HG02885 (cell line): ENCODE measurements at regions not wholly inside any gene's neighbourhood (a gene's known extent, or its start where the extent isn't known, plus 50 kb on each side); places are given as distances from the start of the nearest gene placed in this dataset.
"Not testable (repeated sequence)": the region's sequence is repeated elsewhere in the genome, so short reads cannot be mapped to it uniquely, and the experiment has no call there.

Experiments used
- ATAC-seq: cut with Tn5 transposase; IDR thresholded peaks from one replicate; pipeline ENCODE4 v1.9.1; 2021; ENCODE audit warnings: mild to moderate bottlenecking; ENCODE audit not compliant: unreplicated experiment, poor library complexity

DNA sequence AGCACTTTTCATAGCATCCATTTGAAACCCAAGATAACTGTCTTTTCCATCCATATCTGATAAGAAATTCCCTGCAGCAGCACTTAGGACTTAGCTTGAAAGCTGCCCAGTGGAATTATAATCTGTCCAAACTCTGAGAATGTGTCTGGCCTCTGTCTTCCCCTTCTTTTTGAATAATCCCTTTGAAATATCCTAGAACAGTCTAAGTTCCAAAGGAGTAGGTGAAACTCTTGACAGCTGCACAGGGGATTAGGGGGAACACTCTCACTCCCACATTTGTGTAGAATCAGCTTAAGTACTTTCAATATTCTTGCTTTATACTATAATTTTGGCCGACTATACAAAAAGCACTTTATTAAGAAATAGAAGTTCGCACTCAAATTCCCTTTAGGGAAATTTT is 157.7 kb downstream of the PAPSS1 start:
- ATAC-seq, result no peak

DNA sequence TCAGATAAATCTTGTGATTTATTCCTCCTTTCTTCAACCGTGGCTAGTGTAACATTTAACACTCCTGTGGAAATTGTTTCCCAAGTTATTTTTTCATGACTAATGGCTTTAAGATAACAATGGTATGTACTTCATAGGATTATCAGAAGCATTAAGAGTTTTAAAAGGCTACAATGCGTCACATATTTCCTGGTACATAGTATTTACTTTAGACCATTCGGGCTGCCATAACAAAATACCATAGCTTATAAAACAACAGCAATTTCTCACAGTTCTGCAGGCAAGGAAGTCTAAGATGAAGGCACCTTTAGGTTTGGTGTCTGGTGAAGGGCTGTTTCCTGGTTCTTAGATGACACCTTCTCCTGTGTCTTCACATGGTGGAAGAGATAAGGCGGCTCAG is 158.6 kb downstream of the PAPSS1 start:
- ATAC-seq, result no peak

DNA sequence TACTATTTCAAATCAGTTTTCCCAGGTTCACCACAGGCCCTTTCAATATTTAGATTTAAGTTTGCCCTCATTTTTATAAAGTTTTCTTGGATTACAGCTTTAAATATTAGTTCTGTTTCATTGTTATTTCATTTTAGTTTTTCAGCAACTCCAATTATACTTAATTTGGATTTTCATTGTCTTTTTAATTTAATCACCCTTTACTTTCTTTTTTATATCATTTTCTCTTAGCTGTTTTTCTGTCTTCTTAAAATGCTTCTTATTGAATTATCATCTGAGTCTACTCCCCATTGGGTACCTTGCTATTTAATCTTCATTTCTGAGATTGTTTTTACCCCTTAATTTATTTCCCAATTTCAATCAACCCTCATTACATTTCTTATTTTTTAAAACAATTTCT is 160.4 kb downstream of the PAPSS1 start:
- ATAC-seq, result no peak

DNA sequence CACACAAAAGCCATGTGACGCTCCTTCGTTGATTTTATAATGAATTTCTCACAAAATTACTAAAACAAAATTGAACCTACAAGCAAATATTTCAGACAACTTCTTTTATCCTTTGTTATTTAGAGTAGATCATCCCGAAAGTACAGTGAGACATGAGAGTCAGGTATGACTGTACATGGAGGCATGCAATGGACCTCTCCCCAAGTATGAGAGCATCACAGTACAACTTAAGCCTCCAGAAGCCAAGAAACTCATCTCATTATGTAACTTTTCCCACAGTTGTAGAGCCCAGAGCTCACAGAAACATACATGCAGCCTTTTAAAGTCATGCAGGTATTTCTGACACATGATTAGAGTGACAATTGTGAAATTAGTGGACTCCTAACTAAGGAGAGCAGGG is 167.7 kb downstream of the PAPSS1 start:
- no peak for ATAC-seq

DNA sequence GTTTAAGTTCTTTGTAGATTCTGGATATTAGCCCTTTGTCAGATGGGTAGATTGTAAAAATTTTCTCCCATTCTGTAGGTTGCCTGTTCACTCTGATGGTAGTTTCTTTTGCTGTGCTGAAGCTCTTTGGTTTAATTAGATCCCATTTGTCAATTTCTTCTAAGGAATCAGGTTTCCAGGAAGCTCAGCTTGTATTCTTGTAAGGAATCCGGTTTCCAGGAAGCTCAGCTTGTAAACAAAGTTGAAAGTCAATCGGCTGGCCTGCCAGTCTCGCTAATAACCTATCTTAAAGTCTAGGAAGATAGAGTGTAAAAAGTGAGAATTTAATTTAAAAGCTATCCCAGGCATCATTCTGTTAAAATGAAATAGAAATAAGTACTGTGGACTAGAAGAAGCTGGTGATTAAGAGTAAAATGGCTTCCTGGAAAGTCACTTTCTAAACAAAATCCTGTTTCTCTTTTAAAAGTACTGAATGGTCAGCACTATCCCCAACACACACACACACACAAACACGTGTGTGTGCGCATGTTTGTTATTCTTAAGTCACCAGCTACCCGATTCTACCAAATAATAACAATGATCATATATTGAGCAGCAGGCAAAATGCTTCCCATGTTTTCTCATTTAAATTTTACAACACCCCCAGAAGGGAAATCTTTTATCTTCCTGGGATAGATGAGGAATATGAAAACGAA is 171.7 kb downstream of the PAPSS1 start:
- no peak for ATAC-seq

DNA sequence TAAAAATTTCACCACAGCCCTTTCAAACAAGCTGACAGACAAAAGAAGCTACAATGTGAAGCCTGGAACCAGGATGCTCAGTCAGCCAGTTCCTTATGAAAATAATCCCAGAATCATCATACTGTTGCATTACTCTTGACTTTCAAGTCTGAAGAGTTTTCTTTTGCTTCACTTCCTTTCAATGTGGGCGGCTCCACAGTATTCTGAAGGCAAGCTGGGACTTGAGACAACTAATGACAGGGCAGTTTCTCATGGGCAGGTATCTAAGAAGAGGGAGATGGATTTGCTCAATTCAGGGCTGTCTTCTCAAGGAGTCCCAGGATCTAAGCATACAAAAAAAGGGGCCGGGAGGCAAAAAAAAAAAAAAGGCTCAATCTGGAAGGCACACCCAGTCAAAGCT is 173.4 kb downstream of the PAPSS1 start:
- no peak for ATAC-seq

DNA sequence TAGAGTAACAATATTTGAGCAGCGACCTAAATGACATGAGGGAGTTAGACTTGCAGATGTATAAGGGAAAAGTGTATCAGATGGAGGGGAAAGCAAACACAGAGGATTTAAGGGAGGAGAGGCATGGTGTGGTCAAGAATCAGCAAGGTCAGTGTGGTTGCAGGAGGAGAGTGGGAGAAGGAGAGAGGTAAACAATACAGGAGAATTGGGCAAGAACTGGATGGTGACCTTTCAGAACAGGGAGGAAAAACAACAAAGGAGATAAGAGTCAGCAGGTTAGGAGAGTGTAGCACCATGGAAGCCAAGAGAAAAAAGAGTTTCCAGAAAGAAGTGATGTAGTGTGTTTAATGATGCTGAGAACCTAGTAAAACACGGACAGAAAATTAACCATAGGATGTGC is 178.5 kb downstream of the PAPSS1 start:
- no peak for ATAC-seq

DNA sequence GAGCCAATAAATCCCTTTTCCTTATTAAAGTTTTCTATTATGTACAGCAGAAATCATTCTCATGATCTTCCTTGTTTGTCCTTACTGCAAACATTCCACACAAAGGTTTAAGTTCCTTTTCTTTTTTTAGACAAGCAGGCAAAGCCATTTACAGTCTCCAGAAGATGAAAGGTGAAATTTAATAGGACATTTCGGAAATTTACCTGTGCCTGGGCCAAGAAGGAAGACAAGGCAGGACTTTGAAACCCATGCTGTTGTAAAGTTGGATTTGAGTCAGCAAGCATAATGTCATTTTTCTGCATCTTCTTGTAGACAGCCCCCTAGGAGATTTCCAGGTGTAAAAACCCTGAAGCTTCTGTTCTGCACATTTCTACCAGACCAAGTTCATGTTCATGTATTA is 188.1 kb downstream of the PAPSS1 start:
- no peak for ATAC-seq

DNA sequence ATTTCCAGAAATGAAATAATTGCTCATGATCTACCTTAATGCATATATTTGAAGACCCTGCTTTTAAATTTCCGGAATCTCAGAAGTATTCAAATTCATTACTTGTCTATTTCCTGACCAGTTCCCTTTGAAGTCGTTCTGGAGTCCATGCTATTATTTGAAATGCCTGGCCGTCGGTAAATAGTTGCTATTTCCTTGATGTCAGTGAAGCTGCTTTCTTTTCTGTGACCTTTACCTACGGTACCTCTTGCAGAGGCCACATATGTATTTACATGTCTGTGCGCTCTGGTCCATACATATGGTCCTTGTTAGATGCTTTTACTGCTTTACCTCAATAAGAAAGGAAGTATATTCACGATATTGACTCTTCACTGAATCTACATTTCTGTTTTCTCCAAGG is 199.7 kb downstream of the PAPSS1 start:
- no peak for ATAC-seq

DNA sequence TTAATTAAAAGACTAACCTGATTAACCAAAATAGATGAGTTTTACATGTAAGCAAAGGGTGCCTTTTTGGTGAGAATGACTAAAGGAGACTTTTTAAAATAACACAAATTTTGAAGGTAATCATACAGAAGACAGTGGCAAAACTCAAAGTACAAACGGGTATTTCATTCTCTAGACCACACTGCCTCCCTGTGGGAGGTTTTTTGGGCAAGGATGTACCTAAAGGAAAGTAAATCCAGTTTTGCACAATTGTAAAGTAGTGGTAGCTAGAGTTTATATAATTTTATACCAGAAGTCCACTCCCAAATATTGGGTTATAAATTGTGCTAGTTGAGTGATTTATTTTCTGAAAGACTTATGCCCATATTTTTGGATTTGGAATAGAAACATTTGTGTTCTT is 201.0 kb downstream of the PAPSS1 start:
- no peak for ATAC-seq

DNA sequence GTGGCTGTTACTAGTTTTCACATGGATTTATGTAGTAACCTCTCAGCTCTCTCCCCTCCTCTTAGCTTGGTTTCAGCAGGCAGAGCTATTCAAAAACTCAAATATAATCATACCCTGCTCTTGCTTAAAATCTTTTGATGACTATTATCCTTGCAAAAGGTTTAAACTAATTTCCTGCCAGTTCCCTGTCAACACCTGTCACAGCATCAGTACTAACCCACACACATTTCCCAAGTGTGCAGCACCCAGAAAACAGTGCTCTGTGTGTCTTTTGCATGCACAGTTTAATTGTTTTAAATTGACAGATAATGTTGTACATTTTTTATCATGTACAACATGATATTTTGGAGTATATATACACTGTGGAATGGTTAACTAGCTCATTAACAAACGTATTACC is 202.0 kb downstream of the PAPSS1 start:
- ATAC-seq, result no peak

DNA sequence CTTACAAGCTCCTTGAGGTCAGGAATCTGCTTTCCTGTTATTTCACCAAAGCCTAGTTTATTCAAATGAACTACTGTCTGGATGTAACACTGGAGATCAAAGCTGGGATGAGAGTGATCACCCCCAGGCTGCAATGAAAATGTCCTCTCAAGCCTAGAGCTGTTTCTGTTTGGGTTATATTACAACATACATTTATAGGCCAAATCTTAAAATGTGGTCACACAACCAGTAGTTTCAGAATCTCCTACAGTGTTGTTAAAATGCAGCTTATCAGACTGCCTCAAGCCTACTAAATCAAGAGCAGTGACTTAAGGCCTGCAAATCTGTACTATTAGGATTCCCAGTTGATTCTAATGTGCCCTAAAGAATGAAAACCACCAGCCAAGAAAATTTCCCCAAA is 207.5 kb downstream of the PAPSS1 start:
- ATAC-seq, result no peak

DNA sequence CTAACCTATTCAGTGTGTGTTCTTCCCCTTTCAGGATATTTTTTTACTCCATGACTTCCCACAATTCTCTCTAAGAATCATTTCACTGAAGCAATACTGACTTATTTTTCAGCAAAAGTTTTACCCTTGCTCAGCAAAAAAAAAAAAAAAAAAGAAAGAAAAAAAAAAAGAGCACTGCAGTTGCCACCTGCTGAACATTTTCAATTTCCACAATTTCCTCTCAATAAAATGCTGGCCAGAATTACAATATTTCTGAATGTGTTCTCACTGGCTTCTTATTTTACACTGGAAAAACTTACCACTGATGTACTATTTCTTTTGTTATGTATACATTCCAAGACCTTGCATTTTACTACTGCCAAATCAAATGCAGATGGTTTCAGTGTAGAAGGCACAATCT is 210.4 kb downstream of the PAPSS1 start:
- no peak for ATAC-seq

DNA sequence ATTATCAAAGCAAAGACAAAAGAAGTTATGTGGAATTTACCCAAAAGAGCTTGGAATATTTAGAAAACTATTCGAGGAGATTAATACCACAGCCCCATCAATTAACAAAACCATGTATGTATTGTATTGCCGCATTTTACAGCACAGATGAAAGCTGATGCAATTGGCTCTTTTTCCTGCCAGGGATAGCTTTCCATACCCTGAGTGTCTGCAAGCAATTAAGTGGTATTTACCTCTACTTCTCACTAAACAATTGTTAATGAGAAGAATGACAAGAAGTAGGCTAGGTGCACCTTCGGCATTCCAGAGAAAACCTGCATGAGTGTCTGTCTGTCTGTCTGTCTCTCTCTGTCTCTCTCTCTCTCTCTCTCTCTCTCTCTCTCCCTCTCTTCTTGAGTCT is 219.5 kb downstream of the PAPSS1 start:
- no peak for ATAC-seq

DNA sequence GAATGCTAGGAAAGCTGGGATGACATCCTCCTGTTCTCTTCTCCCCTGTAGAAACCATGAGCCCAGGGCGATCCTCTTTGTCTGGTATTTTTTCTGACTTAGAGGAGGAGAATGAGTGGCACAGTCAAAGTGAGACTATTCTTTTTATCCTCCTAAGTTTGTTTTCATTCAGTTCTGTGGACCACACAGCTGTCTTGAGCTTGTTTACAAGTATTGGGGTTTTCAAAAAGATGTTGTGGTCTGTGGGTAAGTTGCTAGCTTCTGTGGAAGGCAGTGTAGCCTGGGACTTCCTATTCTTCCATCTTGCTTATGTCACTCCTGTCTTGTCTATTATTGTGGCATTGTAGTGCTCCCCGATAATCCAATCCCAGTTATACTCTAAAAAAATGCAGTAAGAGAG is 223.0 kb downstream of the PAPSS1 start:
- ATAC-seq, result peak; percentile 55

DNA sequence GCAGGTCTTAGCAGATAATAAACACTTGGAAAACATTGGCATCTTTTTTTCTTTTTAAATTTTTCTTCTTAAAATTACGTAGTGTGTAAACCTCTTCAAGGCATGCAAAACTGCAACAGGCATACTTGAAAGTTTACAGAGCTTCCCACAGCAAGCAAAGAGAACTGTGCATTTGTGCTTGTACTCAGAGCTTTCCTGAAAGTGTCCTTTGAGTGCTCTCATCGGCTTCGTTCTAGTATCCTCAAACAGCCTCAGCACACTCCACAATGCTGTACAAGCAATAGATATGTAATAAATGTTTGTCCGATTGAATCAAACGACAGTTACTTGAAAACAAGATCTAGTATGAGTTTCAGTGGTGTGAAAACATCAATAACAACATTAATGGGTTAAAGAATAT is 227.5 kb downstream of the PAPSS1 start:
- ATAC-seq, result no peak

DNA sequence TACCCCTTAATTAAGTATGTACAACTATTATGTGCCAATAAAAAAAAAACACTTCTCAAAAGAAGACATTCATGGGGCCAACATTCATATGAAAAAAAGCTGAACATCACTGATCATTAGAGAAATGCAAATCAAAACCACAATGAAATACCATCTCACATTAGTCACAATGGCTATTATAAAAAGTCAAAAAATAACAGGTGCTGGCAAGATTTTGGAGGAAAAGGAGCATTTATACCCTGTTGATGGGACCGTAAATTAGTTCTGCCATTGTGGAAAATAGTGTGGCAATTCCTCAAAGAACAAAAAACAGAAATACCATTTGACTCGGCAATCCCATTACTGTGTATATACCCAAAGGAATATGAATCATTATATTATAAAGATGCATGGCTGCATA is 229.9 kb downstream of the PAPSS1 start:
- ATAC-seq, result no peak

DNA sequence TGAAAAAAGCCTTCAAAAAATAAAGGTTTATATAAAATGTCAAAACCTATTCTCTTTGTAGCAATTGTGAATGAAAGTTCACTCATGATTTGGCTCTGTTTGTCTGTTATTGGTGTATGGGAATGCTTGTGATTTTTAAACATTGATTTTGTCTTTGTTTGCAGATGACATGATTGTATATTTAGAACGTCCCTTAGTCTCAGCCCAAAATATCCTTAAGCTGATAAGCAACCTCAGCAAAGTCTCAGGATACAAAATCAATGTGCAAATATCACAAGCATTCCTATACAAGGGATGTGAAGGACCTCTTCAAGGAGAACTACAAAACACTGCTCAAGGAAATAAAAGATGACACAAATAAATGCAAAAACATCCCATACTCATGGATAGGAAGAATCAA is 236.4 kb downstream of the PAPSS1 start:
- not testable (repeated sequence) for ATAC-seq

DNA sequence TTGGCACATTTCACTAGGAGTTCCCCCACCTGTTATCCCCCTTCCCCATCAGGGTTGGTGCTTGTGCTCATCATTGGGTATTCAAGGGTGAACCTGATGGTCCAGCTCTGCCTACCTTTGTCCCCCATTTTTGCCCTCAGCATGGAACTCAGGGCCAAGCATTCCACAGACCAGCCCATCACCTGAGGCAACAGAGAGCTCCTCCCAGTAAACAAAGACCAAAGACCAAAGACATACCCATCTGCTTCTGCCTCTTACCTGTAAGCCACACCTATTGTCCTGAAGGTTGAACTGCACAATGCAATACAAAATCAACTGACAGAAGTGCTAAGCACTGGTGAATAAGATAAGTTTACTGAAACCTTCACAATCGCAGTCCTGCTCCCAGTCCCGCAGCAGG is 237.5 kb downstream of the PAPSS1 start:
- ATAC-seq, result no peak

DNA sequence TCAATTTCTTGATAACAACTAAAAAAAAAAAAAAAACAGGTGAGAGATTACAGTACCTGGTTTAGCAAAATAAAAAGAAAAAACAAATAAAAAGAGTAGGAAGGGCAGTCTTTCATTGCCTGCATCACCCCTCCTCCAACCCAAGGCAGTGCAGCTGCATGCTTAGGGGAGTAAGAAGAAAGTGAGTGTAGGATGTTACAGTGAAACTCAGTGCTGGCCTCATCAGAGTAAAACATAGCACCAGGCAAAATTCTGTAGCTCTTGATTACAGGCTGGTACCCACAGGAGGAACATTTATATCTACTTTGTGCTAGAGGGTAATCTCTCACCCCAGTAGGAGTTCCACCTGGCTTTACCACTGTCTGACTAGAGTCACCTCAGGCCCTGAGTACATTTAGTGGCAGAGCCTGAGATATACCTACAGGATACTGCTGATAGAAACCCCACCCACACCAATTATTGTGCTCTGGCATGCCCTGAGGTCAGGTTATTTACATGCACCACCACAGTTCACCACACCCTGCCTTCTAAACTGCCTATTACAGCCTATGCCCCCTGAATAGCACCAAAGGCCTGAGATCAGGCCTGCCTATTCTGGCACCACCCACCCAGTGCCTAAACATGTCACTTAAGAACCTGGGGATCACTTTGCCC is 241.6 kb downstream of the PAPSS1 start:
- ATAC-seq, result no peak

DNA sequence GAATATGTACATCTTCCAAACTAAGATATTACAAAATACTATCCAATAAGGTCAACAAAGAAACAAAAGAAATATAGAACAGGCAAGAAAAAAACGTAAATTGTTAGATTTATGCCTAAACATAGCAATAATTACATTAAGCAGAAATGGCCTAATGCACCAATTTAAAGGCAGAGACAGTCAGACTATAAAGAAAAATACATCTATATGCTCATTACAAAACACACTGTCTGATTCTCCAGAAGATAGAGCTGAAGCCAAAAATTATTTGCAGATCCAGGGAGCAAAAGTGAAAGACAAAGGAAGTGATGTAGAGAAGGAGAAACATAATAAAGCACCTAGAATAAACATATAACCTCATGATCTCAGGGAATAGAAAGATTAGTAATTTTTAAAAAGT is 246.9 kb downstream of the PAPSS1 start:
- no peak for ATAC-seq

DNA sequence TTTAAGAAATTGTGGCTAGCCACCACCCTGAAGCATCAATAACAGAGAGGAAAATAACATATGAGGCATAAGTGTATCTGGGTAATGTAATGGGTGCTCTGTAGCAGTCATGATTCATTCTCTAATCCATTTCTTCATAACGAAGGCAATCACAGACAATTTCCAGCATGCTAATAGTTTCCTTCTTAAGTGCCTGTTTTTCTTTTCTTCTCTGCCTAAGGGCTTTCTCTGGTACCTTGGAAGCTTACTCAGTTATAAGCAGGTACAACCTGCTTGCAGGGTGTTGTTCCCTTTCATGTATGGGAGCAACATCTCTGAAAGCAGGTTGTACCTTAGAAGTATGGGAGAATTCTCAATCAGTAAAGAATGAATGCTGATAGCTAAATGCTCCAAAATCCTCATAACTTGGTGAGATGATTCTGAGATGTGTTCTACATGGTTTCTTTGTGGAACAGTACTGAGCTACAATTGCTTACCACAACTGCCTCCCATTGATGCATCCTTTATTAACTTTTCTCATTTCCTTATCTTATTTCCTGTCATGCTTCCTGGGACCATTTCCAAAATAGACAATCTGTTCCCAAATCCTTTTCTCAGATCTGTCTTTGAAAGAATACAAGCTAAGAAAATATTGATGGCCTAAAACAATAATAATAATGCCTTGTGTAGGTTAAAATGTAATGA is 247.6 kb downstream of the PAPSS1 start:
- ATAC-seq, result no peak
